ENCODE measurements at regions not wholly inside any gene's neighbourhood (a gene's known extent, or its start where the extent isn't known, plus 50 kb on each side); places are given as distances from the start of the nearest gene placed in this dataset.

GRCh38 chr15:39499681-39500080, 81.2 kb upstream of the THBS1 start (continued):
- TF ChIP-seq EZH2 (IDR thresholded peaks at IDR 0.05; ENCODE audit: low read depth, low read length, severe bottlenecking) (no peak), HDAC2 (IDR thresholded peaks at IDR 0.05; ENCODE audit: borderline replicate concordance in 1 of 2, low read depth in 2 of 2, low read length in 2 of 2) (no peak), KDM4A (IDR thresholded peaks at IDR 0.05; ENCODE audit: low read depth, low read length, severe bottlenecking) (no peak)
